ENCODE measurements at regions not wholly inside any gene's neighbourhood (a gene's known extent, or its start where the extent isn't known, plus 50 kb on each side); places are given as distances from the start of the nearest gene placed in this dataset.

GRCh38 chr3:151995091-151995490 lies 121.6 kb downstream of the SUCNR1 start:
- TF ChIP-seq EZH2phosphoT487 (IDR thresholded peaks at IDR 0.05; ENCODE audit: insufficient read depth, low read depth) = no peak
- no peak for TF ChIP-seq EZH2 (IDR thresholded peaks at IDR 0.05; ENCODE audit: insufficient read depth, poor library complexity, severe bottlenecking)

Data from GM23248 (cell line).